ENCODE measurements at regions not wholly inside any gene's neighbourhood (a gene's known extent, or its start where the extent isn't known, plus 50 kb on each side); places are given as distances from the start of the nearest gene placed in this dataset.
"Not testable (repeated sequence)": the region's sequence is repeated elsewhere in the genome, so short reads cannot be mapped to it uniquely, and the experiment has no call there.

DNA sequence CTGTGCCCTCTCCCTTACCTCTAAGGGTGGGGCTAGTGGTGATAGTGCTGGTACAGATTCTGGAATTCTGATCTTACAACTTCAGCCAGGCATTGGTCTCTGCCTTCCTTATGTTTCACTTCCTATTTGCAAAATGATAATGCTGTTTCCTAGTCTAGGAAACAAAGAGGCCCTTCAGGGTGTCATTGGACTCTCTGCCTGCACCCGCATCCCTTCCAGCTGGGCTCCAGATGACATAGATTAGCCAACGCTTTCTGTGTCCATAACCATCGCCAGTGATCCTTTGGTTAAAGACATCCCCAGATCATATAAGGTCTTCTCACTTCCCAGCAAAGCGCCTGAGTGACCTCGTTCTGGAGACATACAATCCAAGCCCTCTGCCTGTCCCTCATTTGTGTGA is 180.7 kb downstream of the ERCC6L2 start:
- H3K4me3 ChIP-seq (ENCODE audit: low read depth in 1 of 2, low read length in 2 of 2), result no peak overlapping the region
- H3K27ac ChIP-seq (ENCODE audit: low read length), result no peak overlapping the region
- no peaks in the 10 kb centered on the region for H3K9me3 ChIP-seq (ENCODE audit: control insufficient read depth in 1 of 2, low read length in 2 of 2)
- H3K4me1 ChIP-seq (ENCODE audit: control insufficient read depth in 1 of 2, insufficient read depth in 2 of 2, low read length in 2 of 2), result peaks cover under 1 to 3% of the 10 kb centered on the region in 2 donors
- no peaks in the 10 kb centered on the region for H3K36me3 ChIP-seq (ENCODE audit: control insufficient read depth in 1 of 2, insufficient read depth in 2 of 2, low read length in 2 of 2)
- H3K27me3 ChIP-seq (ENCODE audit: low read depth, low read length), result no peaks in the 10 kb centered on the region

DNA sequence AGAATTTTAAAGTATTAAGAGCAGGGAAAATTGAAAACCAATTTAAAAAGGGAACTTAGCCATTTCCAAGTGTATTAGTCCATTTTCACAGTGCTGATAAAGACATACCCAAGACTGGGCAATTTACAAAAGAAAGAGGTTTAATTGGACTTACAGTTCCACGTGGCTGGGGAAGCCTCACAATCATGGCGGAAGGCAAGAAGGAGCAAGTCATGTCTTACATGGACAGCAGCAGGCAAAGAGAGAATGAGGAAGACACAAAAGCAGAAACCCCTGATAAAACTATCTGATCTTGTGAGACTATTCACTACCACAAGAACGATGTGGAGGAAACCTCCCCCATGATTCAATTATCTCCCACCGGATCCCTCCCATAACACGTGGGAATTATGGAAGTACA is 178.8 kb downstream of the ERCC6L2 start:
- H3K4me1 ChIP-seq (ENCODE audit: control insufficient read depth in 1 of 2, insufficient read depth in 2 of 2, low read length in 2 of 2); H3K9me3 ChIP-seq (ENCODE audit: control insufficient read depth in 1 of 2, low read length in 2 of 2); H3K4me3 ChIP-seq (ENCODE audit: low read depth in 1 of 2, low read length in 2 of 2); H3K36me3 ChIP-seq (ENCODE audit: control insufficient read depth in 1 of 2, insufficient read depth in 2 of 2, low read length in 2 of 2); H3K27me3 ChIP-seq (ENCODE audit: low read depth, low read length); H3K27ac ChIP-seq (ENCODE audit: low read length): not testable (repeated sequence)

DNA sequence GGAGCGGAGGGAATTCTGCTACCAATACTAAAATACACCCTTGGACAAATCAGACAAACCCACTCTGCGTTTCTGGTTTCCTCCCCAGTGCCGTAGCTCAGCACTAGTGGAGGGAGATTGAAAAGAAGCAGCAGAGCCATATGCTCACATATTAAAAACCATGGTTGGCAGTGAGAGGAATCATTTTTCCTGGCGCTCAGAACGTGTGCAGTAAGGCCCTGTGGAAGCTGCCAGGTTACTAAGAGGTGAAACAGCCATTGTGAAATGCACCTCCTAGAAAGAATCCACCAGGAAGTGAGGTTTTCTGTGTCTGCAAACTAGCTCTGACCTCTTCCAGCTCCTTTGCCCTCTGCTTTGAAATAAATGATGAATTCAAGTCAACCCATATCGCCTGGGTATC is 177.2 kb downstream of the ERCC6L2 start:
- Histone ChIP-seq H3K36me3 (ENCODE audit: control insufficient read depth in 1 of 2, insufficient read depth in 2 of 2, low read length in 2 of 2) (no peaks in the 10 kb centered on the region), H3K4me3 (ENCODE audit: low read depth in 1 of 2, low read length in 2 of 2) (no peak overlapping the region), H3K27ac (ENCODE audit: low read length) (no peak overlapping the region), H3K27me3 (ENCODE audit: low read depth, low read length) (no peaks in the 10 kb centered on the region), H3K4me1 (ENCODE audit: control insufficient read depth in 1 of 2, insufficient read depth in 2 of 2, low read length in 2 of 2) (peaks cover 0 to 8% of the 10 kb centered on the region in 2 donors), H3K9me3 (ENCODE audit: control insufficient read depth in 1 of 2, low read length in 2 of 2) (no peaks in the 10 kb centered on the region)

DNA sequence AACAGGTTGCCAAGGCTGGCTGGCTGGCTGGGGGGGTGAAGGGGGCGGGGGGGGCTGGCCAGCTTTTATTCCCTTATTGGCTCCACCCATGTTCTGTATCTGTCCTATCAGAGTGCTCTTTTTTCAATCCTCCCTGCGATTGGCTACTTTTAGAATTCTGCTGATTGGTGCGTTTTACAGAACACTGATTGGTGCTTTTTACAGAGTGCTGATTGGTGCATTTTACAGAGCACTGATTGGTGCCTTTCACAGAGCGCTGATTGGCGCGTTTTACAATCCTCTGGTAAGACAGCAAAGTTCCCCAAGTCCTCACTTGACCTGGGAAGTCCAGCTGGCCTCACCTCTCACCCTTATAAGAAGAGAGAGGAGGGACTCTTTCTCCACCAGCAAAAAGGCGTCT is 175.9 kb downstream of the ERCC6L2 start:
- Histone ChIP-seq H3K27me3 (ENCODE audit: low read depth, low read length) (no peaks in the 10 kb centered on the region), H3K4me3 (ENCODE audit: low read depth in 1 of 2, low read length in 2 of 2) (no peak overlapping the region), H3K27ac (ENCODE audit: low read length) (no peak overlapping the region), H3K9me3 (ENCODE audit: control insufficient read depth in 1 of 2, low read length in 2 of 2) (no peaks in the 10 kb centered on the region), H3K36me3 (ENCODE audit: control insufficient read depth in 1 of 2, insufficient read depth in 2 of 2, low read length in 2 of 2) (no peaks in the 10 kb centered on the region), H3K4me1 (ENCODE audit: control insufficient read depth in 1 of 2, insufficient read depth in 2 of 2, low read length in 2 of 2) (peaks cover 0 to 8% of the 10 kb centered on the region in 2 donors)

DNA sequence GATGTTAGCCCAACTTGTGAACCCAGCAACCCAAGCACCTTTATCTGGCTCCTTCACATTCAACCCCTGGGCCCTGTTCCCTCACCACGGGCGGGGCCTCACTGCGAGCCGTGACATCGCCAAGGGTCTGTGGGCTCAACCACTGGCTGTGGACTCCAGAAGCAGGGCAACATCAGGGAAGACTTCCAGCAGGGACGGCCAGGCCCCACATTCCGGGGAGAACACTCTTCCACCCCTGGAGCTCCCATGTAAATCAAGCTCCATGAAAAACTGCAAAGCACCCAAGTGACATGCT is 175.3 kb downstream of the ERCC6L2 start:
- Histone ChIP-seq H3K4me1 (ENCODE audit: control insufficient read depth in 1 of 2, insufficient read depth in 2 of 2, low read length in 2 of 2) (peaks cover 0 to 8% of the 10 kb centered on the region in 2 donors), H3K4me3 (ENCODE audit: low read depth in 1 of 2, low read length in 2 of 2) (no peak overlapping the region), H3K27ac (ENCODE audit: low read length) (no peak overlapping the region), H3K36me3 (ENCODE audit: control insufficient read depth in 1 of 2, insufficient read depth in 2 of 2, low read length in 2 of 2) (no peaks in the 10 kb centered on the region), H3K9me3 (ENCODE audit: control insufficient read depth in 1 of 2, low read length in 2 of 2) (no peaks in the 10 kb centered on the region), H3K27me3 (ENCODE audit: low read depth, low read length) (no peaks in the 10 kb centered on the region)

DNA sequence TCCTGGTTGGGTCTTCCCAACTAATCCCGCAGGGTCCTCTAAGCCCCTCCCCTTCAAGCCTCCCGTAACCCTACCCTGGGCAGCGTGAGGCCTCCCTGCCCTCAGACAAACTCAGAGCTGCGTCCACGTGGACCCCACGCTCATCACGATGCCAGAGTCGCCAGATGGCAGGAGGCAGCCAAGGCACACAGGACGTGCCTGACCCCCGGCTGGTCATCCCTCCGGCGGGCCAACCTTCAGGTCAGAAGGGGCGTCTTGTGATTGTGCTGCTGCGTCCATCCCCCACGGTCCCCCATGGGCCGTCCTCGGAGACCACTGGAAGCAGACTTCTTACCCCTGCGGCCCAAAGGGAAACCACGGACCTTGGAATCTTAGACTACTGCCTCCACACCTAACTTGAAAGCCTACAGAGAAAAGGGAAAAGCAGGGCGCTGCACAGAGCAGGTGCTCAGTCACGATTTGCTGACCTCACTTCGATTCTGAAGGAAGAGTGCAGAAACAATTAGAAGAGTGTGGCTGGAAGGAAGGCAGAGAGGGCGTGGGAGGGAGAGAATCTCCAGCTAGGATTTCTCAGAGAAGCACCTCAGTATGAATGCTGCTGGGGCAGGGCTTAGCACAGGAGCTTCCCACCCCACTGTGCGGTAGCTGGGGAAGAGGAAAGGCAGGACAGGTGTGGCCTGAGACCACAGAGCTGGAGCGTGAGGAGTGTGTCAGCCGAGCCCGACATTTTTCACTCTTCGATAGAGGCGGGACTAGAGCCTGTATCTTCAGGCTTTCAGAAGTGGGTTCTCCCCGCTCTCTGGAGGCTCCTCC is 174.8 kb downstream of the ERCC6L2 start:
- Histone ChIP-seq H3K4me1 (ENCODE audit: control insufficient read depth in 1 of 2, insufficient read depth in 2 of 2, low read length in 2 of 2) (peaks cover 0 to 8% of the 10 kb centered on the region in 2 donors), H3K9me3 (ENCODE audit: control insufficient read depth in 1 of 2, low read length in 2 of 2) (no peaks in the 10 kb centered on the region), H3K27ac (ENCODE audit: low read length) (no peak overlapping the region), H3K27me3 (ENCODE audit: low read depth, low read length) (no peaks in the 10 kb centered on the region), H3K36me3 (ENCODE audit: control insufficient read depth in 1 of 2, insufficient read depth in 2 of 2, low read length in 2 of 2) (no peaks in the 10 kb centered on the region), H3K4me3 (ENCODE audit: low read depth in 1 of 2, low read length in 2 of 2) (no peak overlapping the region)

DNA sequence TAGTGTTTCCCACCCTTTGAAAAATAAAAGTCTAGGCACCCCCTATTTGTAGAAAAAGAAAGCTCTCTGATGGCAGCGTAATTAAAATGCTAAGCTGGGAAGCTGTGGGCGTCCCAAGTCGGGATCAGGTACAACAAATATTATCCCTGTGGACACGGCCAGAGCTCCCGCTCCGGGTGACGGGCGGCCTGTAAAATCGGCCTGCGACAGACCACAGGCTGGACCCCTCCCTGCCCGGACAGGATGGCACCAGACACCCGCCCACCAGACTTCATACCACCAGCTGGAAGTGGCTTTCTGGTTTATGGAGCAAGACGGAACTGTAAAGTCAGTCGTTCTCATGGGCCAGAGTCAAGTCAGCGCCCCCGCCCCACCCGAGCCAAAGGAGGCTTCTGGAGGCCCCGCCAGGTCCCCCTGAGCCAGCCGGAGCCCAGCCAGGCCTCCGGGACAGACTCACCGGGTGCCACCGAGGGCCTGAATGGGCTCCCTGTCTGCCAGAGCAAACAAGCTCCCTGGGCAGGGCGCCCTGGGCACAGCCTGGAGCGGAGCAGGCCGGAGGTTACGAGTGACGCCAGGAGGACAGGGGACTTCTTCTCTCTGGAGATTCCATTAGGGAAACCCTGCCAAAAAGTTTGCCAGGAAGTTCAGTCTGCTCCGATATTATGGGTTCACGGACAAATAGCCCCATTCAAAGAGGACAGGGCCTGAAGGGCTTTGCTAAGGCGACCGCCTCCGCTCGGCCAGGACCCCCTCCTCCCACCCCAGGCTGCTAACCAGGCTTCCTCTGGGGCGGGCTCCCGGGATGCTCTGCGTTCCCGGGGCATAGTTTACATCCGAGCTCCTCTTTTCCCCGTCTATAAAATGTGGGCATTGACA is 173.7 kb downstream of the ERCC6L2 start:
- Histone ChIP-seq H3K27ac (ENCODE audit: low read length) (peak overlapping the region; percentile 43), H3K4me1 (ENCODE audit: control insufficient read depth in 1 of 2, insufficient read depth in 2 of 2, low read length in 2 of 2) (peaks cover 0 to 8% of the 10 kb centered on the region in 2 donors), H3K27me3 (ENCODE audit: low read depth, low read length) (no peaks in the 10 kb centered on the region), H3K4me3 (ENCODE audit: low read depth in 1 of 2, low read length in 2 of 2) (peak overlapping the region in 1 of 2 donors; percentile 19), H3K9me3 (ENCODE audit: control insufficient read depth in 1 of 2, low read length in 2 of 2) (no peaks in the 10 kb centered on the region), H3K36me3 (ENCODE audit: control insufficient read depth in 1 of 2, insufficient read depth in 2 of 2, low read length in 2 of 2) (no peaks in the 10 kb centered on the region)

DNA sequence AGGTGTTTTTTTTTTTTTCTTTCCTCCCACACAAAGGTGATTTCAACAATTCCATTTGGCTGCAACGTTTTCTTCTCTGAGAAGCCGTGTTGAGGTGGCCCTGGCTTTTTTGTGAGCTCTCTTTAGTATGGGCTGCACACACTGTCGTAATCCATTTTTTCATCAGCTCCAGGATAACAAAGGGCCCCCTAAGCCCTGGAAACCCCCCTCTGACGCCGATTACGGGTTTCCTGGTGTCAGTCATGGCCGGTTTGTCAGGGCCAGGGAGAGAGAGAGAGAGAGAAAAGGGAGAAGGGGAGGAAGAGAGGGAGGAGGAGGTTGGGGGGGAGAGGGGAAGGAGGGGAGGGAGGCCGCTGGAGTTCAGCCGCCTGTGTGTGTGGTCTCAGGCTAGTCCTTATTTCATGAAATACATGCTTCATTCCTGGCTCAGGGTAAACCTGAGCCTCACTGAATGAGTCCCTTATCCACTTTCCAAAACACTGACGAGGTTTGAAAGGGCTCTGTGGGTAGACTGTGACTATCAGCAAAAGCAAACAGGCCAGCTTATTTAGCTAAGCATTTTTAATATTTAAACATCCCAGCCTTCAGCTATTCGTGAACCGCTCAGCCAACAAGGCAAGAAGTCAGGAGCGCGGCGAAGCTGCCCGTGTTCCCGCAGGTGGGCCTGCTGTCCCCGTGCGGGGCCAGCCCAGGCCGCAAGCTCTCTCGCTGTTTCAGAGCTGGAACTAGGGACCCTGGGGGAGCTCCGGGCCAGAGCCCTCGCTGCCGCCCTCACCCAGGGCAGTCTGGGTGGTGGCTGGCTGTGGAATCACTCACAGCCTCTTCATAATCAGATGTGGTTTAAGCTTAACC is 172.8 kb downstream of the ERCC6L2 start:
- H3K9me3 ChIP-seq (ENCODE audit: control insufficient read depth in 1 of 2, low read length in 2 of 2), result no peaks in the 10 kb centered on the region
- no peaks in the 10 kb centered on the region for H3K27me3 ChIP-seq (ENCODE audit: low read depth, low read length)
- peak overlapping the region; percentile 43 for H3K27ac ChIP-seq (ENCODE audit: low read length)
- H3K4me1 ChIP-seq (ENCODE audit: control insufficient read depth in 1 of 2, insufficient read depth in 2 of 2, low read length in 2 of 2), result peaks cover 0 to 8% of the 10 kb centered on the region in 2 donors
- H3K4me3 ChIP-seq (ENCODE audit: low read depth in 1 of 2, low read length in 2 of 2), result peak overlapping the region in 1 of 2 donors; percentile 19
- H3K36me3 ChIP-seq (ENCODE audit: control insufficient read depth in 1 of 2, insufficient read depth in 2 of 2, low read length in 2 of 2), result no peaks in the 10 kb centered on the region

DNA sequence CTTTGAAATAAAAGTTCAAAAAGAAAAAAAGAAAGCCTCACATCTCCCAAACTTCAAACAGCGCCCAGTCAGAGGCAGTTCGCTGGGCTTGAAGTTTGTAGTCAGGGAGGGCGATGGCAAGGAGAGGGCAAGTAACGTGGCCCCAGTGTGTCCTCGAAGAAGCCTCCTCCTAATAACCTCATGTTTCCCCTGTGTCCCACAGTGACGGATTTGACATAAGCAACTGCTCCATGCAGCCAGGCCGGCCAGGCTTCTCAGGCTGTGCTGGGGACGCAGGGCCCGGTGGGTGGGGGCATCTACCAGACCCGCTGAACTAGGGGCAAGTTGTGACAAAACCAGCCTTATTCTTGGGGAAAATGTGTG is 172.2 kb downstream of the ERCC6L2 start:
- no peaks in the 10 kb centered on the region for H3K36me3 ChIP-seq (ENCODE audit: control insufficient read depth in 1 of 2, insufficient read depth in 2 of 2, low read length in 2 of 2)
- no peaks in the 10 kb centered on the region for H3K9me3 ChIP-seq (ENCODE audit: control insufficient read depth in 1 of 2, low read length in 2 of 2)
- no peaks in the 10 kb centered on the region for H3K27me3 ChIP-seq (ENCODE audit: low read depth, low read length)
- peak overlapping the region; percentile 8 for H3K27ac ChIP-seq (ENCODE audit: low read length)
- peaks cover 0 to 8% of the 10 kb centered on the region in 2 donors for H3K4me1 ChIP-seq (ENCODE audit: control insufficient read depth in 1 of 2, insufficient read depth in 2 of 2, low read length in 2 of 2)
- no peak overlapping the region for H3K4me3 ChIP-seq (ENCODE audit: low read depth in 1 of 2, low read length in 2 of 2)

DNA sequence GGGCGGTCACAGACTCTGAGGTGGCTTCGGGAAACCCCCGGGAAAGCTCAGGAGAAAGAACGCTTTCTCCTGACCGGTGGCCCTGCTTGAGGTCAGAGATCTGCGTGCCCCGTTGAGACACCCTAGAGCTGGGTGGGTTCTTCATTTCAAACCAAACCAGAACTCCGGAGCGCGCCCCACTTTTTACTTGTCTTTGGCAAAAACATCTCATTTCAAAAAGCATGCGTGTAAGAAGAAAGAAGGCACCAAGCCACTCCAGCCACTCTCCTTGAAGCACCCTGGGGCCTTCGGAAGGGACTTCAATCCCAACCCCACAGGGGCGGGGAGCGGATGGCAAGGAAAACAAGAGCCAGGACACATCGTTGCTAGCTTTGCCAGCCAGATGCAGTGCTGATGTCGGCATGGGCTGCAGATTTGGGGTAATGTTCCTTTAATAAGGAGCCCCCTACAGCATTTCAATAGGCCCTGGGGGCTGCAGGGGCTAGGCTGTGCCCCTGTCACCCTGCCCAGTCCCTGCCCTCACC is 171.7 kb downstream of the ERCC6L2 start:
- no peaks in the 10 kb centered on the region for H3K9me3 ChIP-seq (ENCODE audit: control insufficient read depth in 1 of 2, low read length in 2 of 2)
- no peaks in the 10 kb centered on the region for H3K27me3 ChIP-seq (ENCODE audit: low read depth, low read length)
- no peak overlapping the region for H3K27ac ChIP-seq (ENCODE audit: low read length)
- H3K4me3 ChIP-seq (ENCODE audit: low read depth in 1 of 2, low read length in 2 of 2), result no peak overlapping the region
- H3K4me1 ChIP-seq (ENCODE audit: control insufficient read depth in 1 of 2, insufficient read depth in 2 of 2, low read length in 2 of 2), result peaks cover 0 to 8% of the 10 kb centered on the region in 2 donors
- H3K36me3 ChIP-seq (ENCODE audit: control insufficient read depth in 1 of 2, insufficient read depth in 2 of 2, low read length in 2 of 2), result no peaks in the 10 kb centered on the region

DNA sequence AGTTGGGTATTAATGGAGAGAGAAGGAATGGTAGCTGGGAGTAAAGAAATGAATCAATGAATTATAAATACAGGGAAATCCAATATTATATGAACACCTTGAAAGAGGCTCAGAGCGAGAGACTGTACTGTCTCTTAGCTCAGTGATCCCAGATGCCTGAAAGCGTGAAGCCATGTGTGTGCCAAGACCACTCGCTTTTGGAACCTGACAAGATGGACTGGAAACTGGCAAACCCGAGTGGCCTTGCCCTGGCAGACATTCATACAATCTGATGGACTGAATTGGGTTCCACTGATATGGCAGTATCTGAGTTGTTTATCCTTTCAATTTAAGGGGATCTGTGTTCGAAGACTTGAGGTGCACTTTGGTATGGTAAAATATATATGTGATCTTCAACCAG is 170.3 kb downstream of the ERCC6L2 start:
- Histone ChIP-seq H3K36me3 (ENCODE audit: control insufficient read depth in 1 of 2, insufficient read depth in 2 of 2, low read length in 2 of 2) (no peaks in the 10 kb centered on the region), H3K27me3 (ENCODE audit: low read depth, low read length) (no peaks in the 10 kb centered on the region), H3K4me3 (ENCODE audit: low read depth in 1 of 2, low read length in 2 of 2) (no peak overlapping the region), H3K27ac (ENCODE audit: low read length) (no peak overlapping the region), H3K9me3 (ENCODE audit: control insufficient read depth in 1 of 2, low read length in 2 of 2) (no peaks in the 10 kb centered on the region), H3K4me1 (ENCODE audit: control insufficient read depth in 1 of 2, insufficient read depth in 2 of 2, low read length in 2 of 2) (peaks cover 4 to 13% of the 10 kb centered on the region in 2 donors)

Data from muscle layer of duodenum (tissue), 2 donors.